ENCODE measurements at regions not wholly inside any gene's neighbourhood (a gene's known extent, or its start where the extent isn't known, plus 50 kb on each side); places are given as distances from the start of the nearest gene placed in this dataset.

GRCh38 chr13:97780486-97780885 is 173.0 kb upstream of the IPO5 start:
- H3K4me3 ChIP-seq, result no peak overlapping the region
- no peak overlapping the region for H3K27ac ChIP-seq (ENCODE audit: control insufficient read depth, insufficient read depth)
- BruUV-seq (replicated peaks), result no TSS peak
- intact Hi-C loops (cut with micrococcal nuclease; ENCODE audit: unreplicated experiment) (no loop called here), in situ Hi-C loops (cut with MboI) (no loop called here)
- DNase-seq (ENCODE audit: low read depth, low spot score) (no peak), FAIRE-seq (no peak), ATAC-seq (no peak)
- no peak overlapping the region for H3K4me2 ChIP-seq (ENCODE audit: control insufficient read depth, insufficient read depth)
- H3K36me3 ChIP-seq (ENCODE audit: control insufficient read depth in 2 of 2, insufficient read depth in 2 of 2, low read length in 1 of 2), result no peaks in the 10 kb centered on the region
- RAD21 ChIA-PET (ENCODE audit: unreplicated experiment), result no interaction called here
- H3K9ac ChIP-seq (ENCODE audit: control insufficient read depth, insufficient read depth, low read length), result no peak overlapping the region
- no peak overlapping the region for H2AFZ ChIP-seq (ENCODE audit: control insufficient read depth, low read depth, low read length)
- no peaks in the 10 kb centered on the region for H3K79me2 ChIP-seq (ENCODE audit: control insufficient read depth, insufficient read depth, low read length)
- no peaks in the 10 kb centered on the region for H3K4me1 ChIP-seq (ENCODE audit: control insufficient read depth, insufficient read depth, low read length)
- SMC1A ChIA-PET (ENCODE audit: uncharacterized antibody, unreplicated experiment), result no interaction called here
- H4K20me1 ChIP-seq (ENCODE audit: control insufficient read depth, insufficient read depth), result no peaks in the 10 kb centered on the region
- H3K27me3 ChIP-seq (replicated peaks in 1 of 2; ENCODE audit: control insufficient read depth in 2 of 2, insufficient read depth in 2 of 2, low read length in 1 of 2), result no peaks in the 10 kb centered on the region
- no peak for TF ChIP-seq SUZ12 (IDR thresholded peaks at IDR 0.05; ENCODE audit: unreplicated experiment)
- TF ChIP-seq RFX5 (IDR thresholded peaks at IDR 0.05; ENCODE audit: low read depth, low read length), result no peak
- TF ChIP-seq CHD2 (IDR thresholded peaks at IDR 0.05; ENCODE audit: borderline replicate concordance, low read depth, low read length), result no peak
- TF ChIP-seq SMARCA5 (IDR thresholded peaks at IDR 0.05), result no peak
- no peak for TF ChIP-seq MLLT1 (IDR thresholded peaks at IDR 0.05)
- CTCF ChIA-PET, result interaction anchor here (0.7 kb wide), 1 partner anchor 202 kb away, joined by 3 read pairs; no protein-coding TSS in a partner anchor
- POLR2A ChIA-PET, result no interaction called here
- 23% methylated on average over 5 of the region's 5 CpGs for WGBS (ENCODE audit: insufficient coverage, insufficient replicate concordance, low lambda C conversion rate, missing lambda C conversion rate)
- no peaks in the 10 kb centered on the region; the same call in 2 of the 3 replicates for H3K9me3 ChIP-seq (replicated peaks; ENCODE audit: control insufficient read depth, insufficient read depth, low read length)

GRCh38 chr13:97781891-97782305 is 171.6 kb upstream of the IPO5 start:
- Histone ChIP-seq H4K20me1 (ENCODE audit: control insufficient read depth, insufficient read depth) (no peaks in the 10 kb centered on the region), H3K36me3 (ENCODE audit: control insufficient read depth in 2 of 2, insufficient read depth in 2 of 2, low read length in 1 of 2) (no peaks in the 10 kb centered on the region), H3K4me3 (no peak overlapping the region), H3K27me3 (replicated peaks in 1 of 2; ENCODE audit: control insufficient read depth in 2 of 2, insufficient read depth in 2 of 2, low read length in 1 of 2) (no peaks in the 10 kb centered on the region), H3K79me2 (ENCODE audit: control insufficient read depth, insufficient read depth, low read length) (no peaks in the 10 kb centered on the region), H2AFZ (ENCODE audit: control insufficient read depth, low read depth, low read length) (no peak overlapping the region), H3K4me2 (ENCODE audit: control insufficient read depth, insufficient read depth) (no peak overlapping the region), H3K4me1 (ENCODE audit: control insufficient read depth, insufficient read depth, low read length) (no peaks in the 10 kb centered on the region), H3K27ac (ENCODE audit: control insufficient read depth, insufficient read depth) (no peak overlapping the region), H3K9ac (ENCODE audit: control insufficient read depth, insufficient read depth, low read length) (no peak overlapping the region), H3K9me3 (replicated peaks; ENCODE audit: control insufficient read depth, insufficient read depth, low read length) (no peaks in the 10 kb centered on the region; the same call in 2 of the 3 replicates)
- DNase-seq (ENCODE audit: low read depth, low spot score) (no peak), ATAC-seq (no peak), FAIRE-seq (no peak)
- ChIA-PET RAD21 (ENCODE audit: unreplicated experiment) (no interaction called here), SMC1A (ENCODE audit: uncharacterized antibody, unreplicated experiment) (no interaction called here), POLR2A (no interaction called here), CTCF (no interaction called here)
- BruUV-seq (replicated peaks), result no TSS peak
- in situ Hi-C loops (cut with MboI) (no loop called here), intact Hi-C loops (cut with micrococcal nuclease; ENCODE audit: unreplicated experiment) (no loop called here)
- 39% methylated on average over 2 of the region's 2 CpGs for WGBS (ENCODE audit: insufficient coverage, insufficient replicate concordance, low lambda C conversion rate, missing lambda C conversion rate)
- TF ChIP-seq POLR2AphosphoS5 (IDR thresholded peaks at IDR 0.05; ENCODE audit: low read length) (no peak), CEBPB (IDR thresholded peaks at IDR 0.05; ENCODE audit: borderline replicate concordance in 1 of 2, low read depth in 2 of 2, low read length in 2 of 2) (no peak), MYB (IDR thresholded peaks at IDR 0.05; ENCODE audit: borderline replicate concordance, low read depth, low read length) (no peak), FOS (IDR thresholded peaks at IDR 0.05; ENCODE audit: borderline replicate concordance, extremely low read depth, insufficient read length) (no peak), ZBTB4 (CRISPR knock-in tag; IDR thresholded peaks at IDR 0.05) (no peak), MEF2B (IDR thresholded peaks at IDR 0.05; ENCODE audit: partially characterized antibody, poor library complexity, severe bottlenecking) (no peak)

Measured in GM12878 (cell line).